Thoracic aorta (tissue), 2 donors: ENCODE measurements at regions not wholly inside any gene's neighbourhood (a gene's known extent, or its start where the extent isn't known, plus 50 kb on each side); places are given as distances from the start of the nearest gene placed in this dataset.

Experiments used
- ATAC-seq: fragments of 150-250 bp; one replicate; pipeline ENCODE4 v1.8.0; 2017; ENCODE audit warnings: low read depth; ENCODE audit not compliant: insufficient number of reproducible peaks, low FRiP score
- DNase-seq: peaks from one replicate; pipeline ENCODE4 v3.0.0-alpha.2; 2020; ENCODE audit warnings: low spot score
- H3K27ac ChIP-seq, 2 donors: fragments of 200-600 bp; sonication (generic); 1 replicate in 1 of 2; 2 replicates in 1 of 2; pipeline ENCODE4 v1.5.1; 2016; ENCODE audit warnings: mild to moderate bottlenecking in 2 of 2, moderate library complexity in 2 of 2
- H3K27me3 ChIP-seq: fragments of 200-600 bp; sonication (generic); replicated peaks from 2 replicates; pipeline ENCODE4 v1.6.0; 2016; ENCODE audit warnings: mild to moderate bottlenecking; ENCODE audit not compliant: insufficient read depth
- H3K36me3 ChIP-seq: fragments of 200-600 bp; sonication (generic); one replicate; pipeline ENCODE4 v1.5.1; 2016
- H3K4me1 ChIP-seq, 2 donors: fragments of 200-600 bp; sonication (generic); 1 replicate in 1 of 2; 2 replicates in 1 of 2; pipeline versions ENCODE4 v1.5.1 to v1.6.0; 2016; ENCODE audit warnings: low read depth in 2 of 2, mild to moderate bottlenecking in 1 of 2; ENCODE audit not compliant: control insufficient read depth in 1 of 2
- H3K4me3 ChIP-seq: fragments of 200-600 bp; sonication (generic); 2 replicates; pipeline ENCODE4 v1.5.1; 2016; ENCODE audit warnings: mild to moderate bottlenecking
- H3K9me3 ChIP-seq: fragments of 200-600 bp; sonication (generic); 2 replicates; pipeline ENCODE4 v1.5.1; 2016
- CTCF ChIP-seq: fragments of 200-600 bp; sonication (generic); IDR thresholded peaks from one replicate; pipeline ENCODE4 v1.5.1; 2019; ENCODE audit warnings: antibody characterized with exemption

GRCh38 chr2:21260311-21260710 is 136.5 kb downstream of the TDRD15 start:
- Histone ChIP-seq H3K27me3 (no peaks in the 10 kb centered on the region), H3K4me3 (no peak overlapping the region), H3K4me1 (peaks cover 0 to 14% of the 10 kb centered on the region in 2 donors), H3K9me3 (no peaks in the 10 kb centered on the region), H3K27ac (no peak overlapping the region), H3K36me3 (no peaks in the 10 kb centered on the region)
- no peak for TF ChIP-seq CTCF
- ATAC-seq (no peak), DNase-seq (no peak)

GRCh38 chr2:21261591-21261990 is 137.8 kb downstream of the TDRD15 start:
- H3K36me3 ChIP-seq = no peaks in the 10 kb centered on the region
- TF ChIP-seq CTCF = no peak
- H3K9me3 ChIP-seq = no peaks in the 10 kb centered on the region
- peaks cover 0 to 14% of the 10 kb centered on the region in 2 donors for H3K4me1 ChIP-seq
- DNase-seq (no peak), ATAC-seq (no peak)
- H3K27ac ChIP-seq = no peak overlapping the region
- H3K4me3 ChIP-seq = no peak overlapping the region
- no peaks in the 10 kb centered on the region for H3K27me3 ChIP-seq

- Histone ChIP-seq H3K9me3 (no peaks in the 10 kb centered on the region), H3K27me3 (no peaks in the 10 kb centered on the region), H3K27ac (no peak overlapping the region), H3K4me1 (peaks cover 0 to 8% of the 10 kb centered on the region in 2 donors), H3K36me3 (no peaks in the 10 kb centered on the region), H3K4me3 (no peak overlapping the region)
- DNase-seq (no peak), ATAC-seq (no peak)
- TF ChIP-seq CTCF = no peak
These were observed 138.7 kb downstream of the TDRD15 start for GRCh38 chr2:21262426-21262940.

- H3K27ac ChIP-seq = no peak overlapping the region
- H3K36me3 ChIP-seq = no peaks in the 10 kb centered on the region
- no peak for ATAC-seq
- H3K4me3 ChIP-seq = no peak overlapping the region
- no peak for TF ChIP-seq CTCF
- H3K27me3 ChIP-seq = no peaks in the 10 kb centered on the region
- DNase-seq = no peak
- peaks cover 0 to 11% of the 10 kb centered on the region in 2 donors for H3K4me1 ChIP-seq
- H3K9me3 ChIP-seq = no peaks in the 10 kb centered on the region
These were observed 139.9 kb downstream of the TDRD15 start for GRCh38 chr2:21263622-21264021.

GRCh38 chr2:21265752-21266151 is 142.0 kb downstream of the TDRD15 start:
- no peak for ATAC-seq
- H3K9me3 ChIP-seq = no peaks in the 10 kb centered on the region
- no peak overlapping the region for H3K27ac ChIP-seq
- TF ChIP-seq CTCF = no peak
- peaks cover 0 to 28% of the 10 kb centered on the region in 2 donors for H3K4me1 ChIP-seq
- no peaks in the 10 kb centered on the region for H3K27me3 ChIP-seq
- DNase-seq = no peak
- no peak overlapping the region for H3K4me3 ChIP-seq
- no peaks in the 10 kb centered on the region for H3K36me3 ChIP-seq
